Panc1 (cell line): ENCODE measurements at regions not wholly inside any gene's neighbourhood (a gene's known extent, or its start where the extent isn't known, plus 50 kb on each side); places are given as distances from the start of the nearest gene placed in this dataset.

Experiments used
- POLR2AphosphoS5 ChIP-seq: IDR thresholded peaks from 2 replicates; pipeline ENCODE4 v1.6.1; 2012; ENCODE audit warnings: mild to moderate bottlenecking, low read depth, low read length, moderate library complexity
- SIN3A ChIP-seq: IDR thresholded peaks from 2 replicates; pipeline ENCODE4 v1.6.1; 2012; ENCODE audit warnings: low read depth, mild to moderate bottlenecking, low read length, moderate library complexity, borderline replicate concordance; ENCODE audit not compliant: insufficient read depth
- TCF7L2 ChIP-seq: IDR thresholded peaks from 2 replicates; pipeline ENCODE4 v1.6.1; 2011; ENCODE audit warnings: mild to moderate bottlenecking, low read depth, low read length, inconsistent platforms
- TF ChIP-seq, protein P1 (sequence below): fragments of 450-650 bp; IDR thresholded peaks from 2 replicates; pipeline ENCODE4 v1.5.1; 2017; ENCODE audit warnings: mild to moderate bottlenecking
- TF ChIP-seq, protein P2 (sequence below), 2 experiments: IDR thresholded peaks; 2 replicates each; pipeline ENCODE4 v1.6.1; 2011 to 2012; ENCODE audit warnings: low read depth in 2 of 2, control low read depth in 1 of 2, low read length in 1 of 2, mild to moderate bottlenecking in 1 of 2, moderate library complexity in 1 of 2; ENCODE audit not compliant: insufficient read depth in 1 of 2

DNA sequence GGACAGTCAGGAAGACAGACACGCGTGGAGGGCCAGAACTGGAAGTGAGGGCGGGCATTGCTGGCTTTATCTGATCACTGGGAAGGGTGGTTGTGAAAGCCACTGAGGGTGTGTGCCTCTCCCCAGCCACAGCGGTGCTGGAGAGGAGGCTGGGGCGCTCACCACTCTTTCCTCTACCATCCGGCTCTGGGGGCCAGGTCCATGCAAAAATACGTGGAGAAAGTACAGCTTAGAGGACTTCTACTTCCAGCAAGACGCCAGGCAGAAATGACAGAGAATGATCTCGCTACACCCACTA is 148.8 kb upstream of the RPS6KA2 start:
- TF ChIP-seq, protein P1, sequence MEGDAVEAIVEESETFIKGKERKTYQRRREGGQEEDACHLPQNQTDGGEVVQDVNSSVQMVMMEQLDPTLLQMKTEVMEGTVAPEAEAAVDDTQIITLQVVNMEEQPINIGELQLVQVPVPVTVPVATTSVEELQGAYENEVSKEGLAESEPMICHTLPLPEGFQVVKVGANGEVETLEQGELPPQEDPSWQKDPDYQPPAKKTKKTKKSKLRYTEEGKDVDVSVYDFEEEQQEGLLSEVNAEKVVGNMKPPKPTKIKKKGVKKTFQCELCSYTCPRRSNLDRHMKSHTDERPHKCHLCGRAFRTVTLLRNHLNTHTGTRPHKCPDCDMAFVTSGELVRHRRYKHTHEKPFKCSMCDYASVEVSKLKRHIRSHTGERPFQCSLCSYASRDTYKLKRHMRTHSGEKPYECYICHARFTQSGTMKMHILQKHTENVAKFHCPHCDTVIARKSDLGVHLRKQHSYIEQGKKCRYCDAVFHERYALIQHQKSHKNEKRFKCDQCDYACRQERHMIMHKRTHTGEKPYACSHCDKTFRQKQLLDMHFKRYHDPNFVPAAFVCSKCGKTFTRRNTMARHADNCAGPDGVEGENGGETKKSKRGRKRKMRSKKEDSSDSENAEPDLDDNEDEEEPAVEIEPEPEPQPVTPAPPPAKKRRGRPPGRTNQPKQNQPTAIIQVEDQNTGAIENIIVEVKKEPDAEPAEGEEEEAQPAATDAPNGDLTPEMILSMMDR, result no peak
- TF ChIP-seq, protein P2, sequence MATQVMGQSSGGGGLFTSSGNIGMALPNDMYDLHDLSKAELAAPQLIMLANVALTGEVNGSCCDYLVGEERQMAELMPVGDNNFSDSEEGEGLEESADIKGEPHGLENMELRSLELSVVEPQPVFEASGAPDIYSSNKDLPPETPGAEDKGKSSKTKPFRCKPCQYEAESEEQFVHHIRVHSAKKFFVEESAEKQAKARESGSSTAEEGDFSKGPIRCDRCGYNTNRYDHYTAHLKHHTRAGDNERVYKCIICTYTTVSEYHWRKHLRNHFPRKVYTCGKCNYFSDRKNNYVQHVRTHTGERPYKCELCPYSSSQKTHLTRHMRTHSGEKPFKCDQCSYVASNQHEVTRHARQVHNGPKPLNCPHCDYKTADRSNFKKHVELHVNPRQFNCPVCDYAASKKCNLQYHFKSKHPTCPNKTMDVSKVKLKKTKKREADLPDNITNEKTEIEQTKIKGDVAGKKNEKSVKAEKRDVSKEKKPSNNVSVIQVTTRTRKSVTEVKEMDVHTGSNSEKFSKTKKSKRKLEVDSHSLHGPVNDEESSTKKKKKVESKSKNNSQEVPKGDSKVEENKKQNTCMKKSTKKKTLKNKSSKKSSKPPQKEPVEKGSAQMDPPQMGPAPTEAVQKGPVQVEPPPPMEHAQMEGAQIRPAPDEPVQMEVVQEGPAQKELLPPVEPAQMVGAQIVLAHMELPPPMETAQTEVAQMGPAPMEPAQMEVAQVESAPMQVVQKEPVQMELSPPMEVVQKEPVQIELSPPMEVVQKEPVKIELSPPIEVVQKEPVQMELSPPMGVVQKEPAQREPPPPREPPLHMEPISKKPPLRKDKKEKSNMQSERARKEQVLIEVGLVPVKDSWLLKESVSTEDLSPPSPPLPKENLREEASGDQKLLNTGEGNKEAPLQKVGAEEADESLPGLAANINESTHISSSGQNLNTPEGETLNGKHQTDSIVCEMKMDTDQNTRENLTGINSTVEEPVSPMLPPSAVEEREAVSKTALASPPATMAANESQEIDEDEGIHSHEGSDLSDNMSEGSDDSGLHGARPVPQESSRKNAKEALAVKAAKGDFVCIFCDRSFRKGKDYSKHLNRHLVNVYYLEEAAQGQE (IDR thresholded peaks at IDR 0.05; ENCODE audit: insufficient read depth in 1 of 2, low read depth in 2 of 2, low read length in 1 of 2), result no peak
- no peak for TF ChIP-seq POLR2AphosphoS5
- TF ChIP-seq SIN3A, result no peak
- TF ChIP-seq TCF7L2, result no peak
